MCF 10A (cell line): ENCODE measurements at regions not wholly inside any gene's neighbourhood (a gene's known extent, or its start where the extent isn't known, plus 50 kb on each side); places are given as distances from the start of the nearest gene placed in this dataset.
"Not testable (repeated sequence)": the region's sequence is repeated elsewhere in the genome, so short reads cannot be mapped to it uniquely, and the experiment has no call there.

ENCODE experiments used
- BruUV-seq: library from RNA; stranded (reverse); fragments of 400-500 nt; replicated peaks from 2 replicates; lab custom pipeline; 2021; lab: Mats Ljungman, UMichigan
- CTCF ChIA-PET: fragments of 300-600 bp; sonication (Branson Sonifier 250); formaldehyde crosslinking; extraction: SDS; loops from one replicate; lab custom pipeline; 2021; ENCODE audit warnings: antibody characterized with exemption, inconsistent platforms; lab: Yijun Ruan, JAX
- POLR2A ChIA-PET: fragments of 300-600, 350-650 bp; sonication (Branson Sonifier 250); formaldehyde crosslinking; extraction: SDS; loops from one replicate; lab custom pipeline; 2020; ENCODE audit warnings: antibody characterized with exemption, inconsistent platforms; lab: Yijun Ruan, JAX
- DNase-seq: peaks from one replicate; pipeline ENCODE4 v3.0.0-alpha.2; 2018; ENCODE audit not compliant: unreplicated experiment
- H3K27ac Mint-ChIP-seq: one replicate; pipeline ENCODE4 v1.8.0; 2022; ENCODE audit warnings: mild to moderate bottlenecking, low read depth, mixed read lengths; ENCODE audit not compliant: unreplicated experiment
- H3K27me3 Mint-ChIP-seq: one replicate; pipeline ENCODE4 v1.8.0; 2022; ENCODE audit warnings: mixed read lengths; ENCODE audit not compliant: insufficient read depth, unreplicated experiment
- H3K36me3 Mint-ChIP-seq: one replicate; pipeline ENCODE4 v1.8.0; 2022; ENCODE audit warnings: mild to moderate bottlenecking, moderate library complexity, mixed read lengths; ENCODE audit not compliant: insufficient read depth, unreplicated experiment
- H3K4me1 Mint-ChIP-seq: one replicate; pipeline ENCODE4 v1.8.0; 2022; ENCODE audit warnings: mixed read lengths; ENCODE audit not compliant: insufficient read depth, unreplicated experiment
- H3K4me3 Mint-ChIP-seq: one replicate; pipeline ENCODE4 v1.8.0; 2022; ENCODE audit warnings: mild to moderate bottlenecking, moderate library complexity, mixed read lengths; ENCODE audit not compliant: unreplicated experiment
- H3K9me3 Mint-ChIP-seq: one replicate; pipeline ENCODE4 v1.8.0; 2022; ENCODE audit warnings: mixed read lengths; ENCODE audit not compliant: unreplicated experiment
- CTCF ChIP-seq: fragments of 200-600 bp; IDR thresholded peaks from one replicate; pipeline ENCODE4 v1.8.0; 2022; ENCODE audit warnings: antibody characterized with exemption, mild to moderate bottlenecking; ENCODE audit not compliant: unreplicated experiment
- intact Hi-C: fragments of 100-400 bp; cut with micrococcal nuclease; formaldehyde crosslinking; loops from 2 replicates; pipeline ENCODE4 v1.14.1; 2022

- H3K27me3 Mint-ChIP-seq, result no peaks in the 10 kb centered on the region
- intact Hi-C loops, result no loop called here
- POLR2A ChIA-PET, result no interaction called here
- TF ChIP-seq CTCF, result no peak
- H3K4me1 Mint-ChIP-seq, result no peaks in the 10 kb centered on the region
- BruUV-seq, result no TSS peak
- no peaks in the 10 kb centered on the region for H3K9me3 Mint-ChIP-seq
- no peaks in the 10 kb centered on the region for H3K36me3 Mint-ChIP-seq
- DNase-seq, result no peak
- H3K4me3 Mint-ChIP-seq, result no peak overlapping the region
- CTCF ChIA-PET, result interaction anchor here (0.6 kb wide), 1 partner anchor 342 kb away, joined by 3 read pairs; no protein-coding TSS in a partner anchor
- no peak overlapping the region for H3K27ac Mint-ChIP-seq
Observed at GRCh38 chr7:138396251-138397070, 63.6 kb upstream of the TRIM24 start.

GRCh38 chr7:138397071-138397433 is 63.0 kb upstream of the TRIM24 start:
- H3K4me1 Mint-ChIP-seq, POLR2A ChIA-PET, H3K36me3 Mint-ChIP-seq, BruUV-seq, intact Hi-C loops, H3K27ac Mint-ChIP-seq, DNase-seq, H3K4me3 Mint-ChIP-seq, H3K27me3 Mint-ChIP-seq, H3K9me3 Mint-ChIP-seq: not testable (repeated sequence)
- CTCF ChIA-PET, result interaction anchor here (0.6 kb wide), 1 partner anchor 341 kb away, joined by 3 read pairs; no protein-coding TSS in a partner anchor

DNA sequence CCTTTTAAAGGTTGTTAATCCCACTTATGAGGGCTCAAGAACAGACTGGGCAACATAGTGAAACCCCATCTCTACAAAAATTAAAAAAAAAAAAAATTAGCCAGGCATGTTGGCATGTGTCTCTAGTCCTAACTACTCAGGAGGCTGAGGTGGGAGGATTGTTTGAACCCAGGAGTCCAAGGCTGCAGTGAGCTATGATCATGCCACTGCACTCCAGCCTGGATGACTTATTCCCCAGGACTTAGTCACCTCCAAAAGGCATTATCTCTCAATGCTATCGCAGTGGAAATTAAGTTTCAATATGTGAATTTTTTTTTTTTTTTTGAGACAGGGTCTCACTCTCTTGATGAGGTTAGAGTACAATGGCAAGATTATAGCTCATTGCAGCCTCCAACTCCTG is 61.2 kb upstream of the TRIM24 start:
- no peaks in the 10 kb centered on the region for H3K36me3 Mint-ChIP-seq
- no peak for DNase-seq
- TF ChIP-seq CTCF, result no peak
- no peaks in the 10 kb centered on the region for H3K27me3 Mint-ChIP-seq
- no TSS peak for BruUV-seq
- CTCF ChIA-PET, result interaction anchor here (0.6 to 0.7 kb wide), 3 partner anchors 9 to 194 kb away, joined by 3 read pairs; no protein-coding TSS in a partner anchor
- no peak overlapping the region for H3K27ac Mint-ChIP-seq
- no peaks in the 10 kb centered on the region for H3K9me3 Mint-ChIP-seq
- no peak overlapping the region for H3K4me3 Mint-ChIP-seq
- POLR2A ChIA-PET, result interaction anchor here (0.5 kb wide), 1 partner anchor 10 kb away, joined by 4 read pairs; no protein-coding TSS in a partner anchor
- intact Hi-C loops, result no loop called here
- peaks cover 6% of the 10 kb centered on the region for H3K4me1 Mint-ChIP-seq

DNA sequence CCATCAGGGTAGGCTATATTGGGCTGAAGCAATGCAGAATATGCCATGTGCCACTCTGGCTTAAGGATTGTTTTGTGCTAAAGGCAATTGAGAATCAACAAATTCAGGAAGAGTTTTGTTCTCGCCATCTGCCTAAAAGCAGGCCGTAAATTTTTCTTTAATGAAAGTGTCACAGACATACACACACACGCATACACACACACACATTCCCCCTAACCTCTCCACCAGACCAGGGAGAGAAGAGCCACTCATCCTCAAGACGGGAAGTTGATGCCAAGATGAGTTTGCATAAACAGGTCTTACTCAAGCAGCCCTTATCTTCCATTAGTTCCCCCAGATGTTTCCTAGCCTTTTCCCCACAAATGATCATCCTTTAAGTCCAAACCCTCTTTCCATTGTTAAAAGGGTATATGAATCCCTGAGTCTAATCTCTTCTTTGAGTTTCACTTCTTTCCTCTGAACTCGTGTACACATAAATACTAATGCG is 59.6 kb upstream of the TRIM24 start:
- no peaks in the 10 kb centered on the region for H3K36me3 Mint-ChIP-seq
- POLR2A ChIA-PET, result no interaction called here
- H3K4me3 Mint-ChIP-seq, result no peak overlapping the region
- H3K9me3 Mint-ChIP-seq, result no peaks in the 10 kb centered on the region
- no TSS peak for BruUV-seq
- no peak for TF ChIP-seq CTCF
- H3K4me1 Mint-ChIP-seq, result peaks cover 6% of the 10 kb centered on the region
- CTCF ChIA-PET, result interaction anchor here (0.5 kb wide), 1 partner anchor 28 kb away, joined by 6 read pairs; no protein-coding TSS in a partner anchor
- no peaks in the 10 kb centered on the region for H3K27me3 Mint-ChIP-seq
- H3K27ac Mint-ChIP-seq, result no peak overlapping the region
- no peak for DNase-seq
- intact Hi-C loops, result no loop called here
